ENCODE measurements at regions not wholly inside any gene's neighbourhood (a gene's known extent, or its start where the extent isn't known, plus 50 kb on each side); places are given as distances from the start of the nearest gene placed in this dataset.
"Not testable (repeated sequence)": the region's sequence is repeated elsewhere in the genome, so short reads cannot be mapped to it uniquely, and the experiment has no call there.

- DNase-seq, result no peak
These were observed 374.2 kb upstream of the TYRP1 start for GRCh38 chr9:12318732-12319685.

GRCh38 chr9:12329623-12329985 is 363.6 kb upstream of the TYRP1 start:
- DNase-seq, result no peak

GRCh38 chr9:12333966-12334365 is 359.2 kb upstream of the TYRP1 start:
- not testable (repeated sequence) for DNase-seq

- no peak for DNase-seq
These were observed 342.4 kb upstream of the TYRP1 start for GRCh38 chr9:12350775-12351174.

- no peak for DNase-seq
These were observed 341.7 kb upstream of the TYRP1 start for GRCh38 chr9:12351293-12352044.

- DNase-seq, result no peak
These were observed 341.2 kb upstream of the TYRP1 start for GRCh38 chr9:12352045-12352315.

- no peak for DNase-seq
These were observed 329.7 kb upstream of the TYRP1 start for GRCh38 chr9:12363439-12363838.

GRCh38 chr9:12368569-12368968 is 324.6 kb upstream of the TYRP1 start:
- no peak for DNase-seq

- no peak for DNase-seq
These were observed 301.2 kb upstream of the TYRP1 start for GRCh38 chr9:12391839-12392509.

- no peak for DNase-seq
These were observed 299.1 kb upstream of the TYRP1 start for GRCh38 chr9:12394105-12394504.

GRCh38 chr9:12403721-12404120 is 289.5 kb upstream of the TYRP1 start:
- no peak for DNase-seq

GRCh38 chr9:12413986-12414385 is 279.2 kb upstream of the TYRP1 start:
- no peak for DNase-seq

- DNase-seq, result no peak
These were observed 278.7 kb upstream of the TYRP1 start for GRCh38 chr9:12414514-12414913.

GRCh38 chr9:12415361-12415760 is 277.8 kb upstream of the TYRP1 start:
- no peak for DNase-seq

GRCh38 chr9:12416716-12417115 is 276.5 kb upstream of the TYRP1 start:
- DNase-seq, result no peak

GRCh38 chr9:12424243-12424642 is 268.9 kb upstream of the TYRP1 start:
- no peak for DNase-seq

GRCh38 chr9:12425878-12426864 is 267.0 kb upstream of the TYRP1 start:
- no peak for DNase-seq

- no peak for DNase-seq
These were observed 253.9 kb upstream of the TYRP1 start for GRCh38 chr9:12439267-12439666.

- not testable (repeated sequence) for DNase-seq
These were observed 252.1 kb upstream of the TYRP1 start for GRCh38 chr9:12441080-12441479.

GRCh38 chr9:12441506-12441905 is 251.7 kb upstream of the TYRP1 start:
- no peak for DNase-seq

GRCh38 chr9:12448246-12448645 is 244.9 kb upstream of the TYRP1 start:
- no peak for DNase-seq

- DNase-seq, result no peak
These were observed 235.9 kb upstream of the TYRP1 start for GRCh38 chr9:12457237-12457636.
